ENCODE measurements at regions not wholly inside any gene's neighbourhood (a gene's known extent, or its start where the extent isn't known, plus 50 kb on each side); places are given as distances from the start of the nearest gene placed in this dataset.
A peak's percentile ranks its signal among the peaks of the same experiment; 100 is the strongest.

DNA sequence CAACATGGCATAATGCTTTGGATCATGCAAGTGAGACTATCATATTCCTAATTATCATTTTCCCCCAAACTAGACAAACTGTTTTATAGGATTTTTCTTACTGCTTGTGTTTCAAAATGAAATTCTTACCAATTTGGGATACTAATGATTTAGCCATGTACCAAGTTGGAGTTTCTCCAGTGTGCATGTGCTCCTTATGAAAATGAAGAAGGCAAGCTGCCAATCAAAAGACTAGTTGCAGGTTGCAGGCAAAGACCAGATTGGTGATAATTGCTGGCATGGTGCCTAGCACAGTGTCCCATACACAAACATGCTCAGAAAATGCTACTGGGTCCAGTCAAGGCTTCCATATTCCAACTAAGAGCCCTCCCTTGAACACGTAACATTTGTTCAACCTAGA, 771.8 kb upstream of the FANCL start:
- no peak for DNase-seq (ENCODE audit: low spot score)

- DNase-seq (ENCODE audit: low spot score): no peak
These were observed 771.1 kb upstream of the FANCL start for GRCh38 chr2:59012234-59012633.

GRCh38 chr2:59008950-59009349, 767.8 kb upstream of the FANCL start:
- no peak for DNase-seq (ENCODE audit: low spot score)

DNA sequence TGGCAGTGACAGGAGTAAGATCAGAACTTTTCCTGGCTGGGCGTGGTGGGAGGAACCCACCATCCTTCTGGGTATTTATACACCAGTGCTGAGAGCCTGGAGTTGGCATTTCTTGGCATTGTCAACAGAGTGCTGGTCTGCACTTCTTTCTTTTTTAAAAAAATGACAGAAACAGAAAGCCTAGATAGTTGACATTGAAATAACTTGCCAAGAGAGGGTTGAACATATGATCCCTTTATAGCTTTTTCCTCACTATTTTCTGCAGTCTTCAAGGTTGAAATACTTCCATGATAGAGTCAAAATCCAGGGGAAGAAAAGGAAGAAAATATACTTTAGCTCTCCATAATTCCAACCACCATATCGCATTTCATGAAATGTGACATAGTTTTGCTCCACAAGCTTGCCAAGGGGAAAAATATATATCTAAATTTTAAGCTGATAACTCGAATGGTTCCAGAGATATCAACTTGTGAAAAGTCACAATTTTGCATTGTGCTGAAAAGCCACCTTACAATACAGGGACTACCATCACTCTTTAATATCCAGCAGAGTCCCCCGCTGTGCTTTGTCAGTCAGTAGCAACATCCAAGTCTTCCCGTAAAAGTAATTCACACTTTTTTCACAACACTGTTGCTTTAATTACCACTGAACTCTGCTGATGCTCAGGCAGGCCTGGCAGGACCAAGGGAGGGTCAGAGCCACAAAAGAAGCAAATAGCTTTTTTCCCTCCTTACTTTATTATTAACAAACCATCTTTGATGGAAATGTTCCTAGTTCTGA, 764.9 kb upstream of the FANCL start:
- no peak for DNase-seq (ENCODE audit: low spot score)

DNA sequence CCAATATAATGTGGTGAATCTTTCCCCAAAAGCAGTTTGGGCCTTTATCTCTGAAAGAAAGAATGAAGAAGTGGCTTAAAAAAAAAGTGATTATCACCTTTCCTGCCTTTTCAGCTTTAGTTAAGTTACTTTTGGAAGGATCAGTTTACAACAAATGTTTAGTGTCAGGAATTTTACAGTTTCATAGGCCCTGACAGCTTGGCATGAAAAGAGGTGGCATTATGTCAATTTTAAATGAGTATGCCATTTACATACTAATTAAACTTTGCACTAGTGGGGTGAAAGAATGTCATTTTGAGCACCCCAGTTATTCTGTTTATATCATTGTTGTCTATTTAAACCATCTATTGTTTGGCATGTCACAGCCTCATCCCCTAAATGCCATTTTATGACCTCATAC, 763.5 kb upstream of the FANCL start:
- no peak for DNase-seq (ENCODE audit: low spot score)

GRCh38 chr2:59000796-59001195, 759.7 kb upstream of the FANCL start:
- no peak for DNase-seq (ENCODE audit: low spot score)

- no peak for DNase-seq (ENCODE audit: low spot score)
These were observed 751.1 kb upstream of the FANCL start for GRCh38 chr2:58992062-58992706.

- no peak for DNase-seq (ENCODE audit: low spot score)
These were observed 750.2 kb upstream of the FANCL start for GRCh38 chr2:58991357-58991756.

DNA sequence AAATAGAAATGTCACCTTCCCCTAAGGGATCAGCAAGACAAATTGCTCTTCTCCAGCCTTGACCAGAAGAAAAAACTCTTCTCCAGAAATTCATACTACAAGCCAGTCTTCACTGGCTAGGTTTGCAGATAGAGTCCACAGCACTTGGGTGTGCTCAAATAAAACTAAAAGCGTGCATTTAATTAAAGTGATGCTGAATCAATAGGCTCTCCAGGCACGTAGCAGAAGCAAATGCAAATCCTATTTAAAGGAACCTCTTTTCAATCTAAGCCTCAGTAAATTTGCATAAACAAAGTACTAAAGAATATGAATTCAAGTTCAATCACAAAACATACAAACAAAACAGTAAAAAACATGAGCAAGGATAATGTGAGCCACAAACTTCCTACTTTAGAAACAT, 744.4 kb upstream of the FANCL start:
- DNase-seq (ENCODE audit: low spot score): no peak

GRCh38 chr2:58984731-58985130, 743.6 kb upstream of the FANCL start:
- DNase-seq (ENCODE audit: low spot score): no peak

GRCh38 chr2:58983111-58983510, 742.0 kb upstream of the FANCL start:
- DNase-seq (ENCODE audit: low spot score): no peak

- no peak for DNase-seq (ENCODE audit: low spot score)
These were observed 740.1 kb upstream of the FANCL start for GRCh38 chr2:58981237-58981636.

DNA sequence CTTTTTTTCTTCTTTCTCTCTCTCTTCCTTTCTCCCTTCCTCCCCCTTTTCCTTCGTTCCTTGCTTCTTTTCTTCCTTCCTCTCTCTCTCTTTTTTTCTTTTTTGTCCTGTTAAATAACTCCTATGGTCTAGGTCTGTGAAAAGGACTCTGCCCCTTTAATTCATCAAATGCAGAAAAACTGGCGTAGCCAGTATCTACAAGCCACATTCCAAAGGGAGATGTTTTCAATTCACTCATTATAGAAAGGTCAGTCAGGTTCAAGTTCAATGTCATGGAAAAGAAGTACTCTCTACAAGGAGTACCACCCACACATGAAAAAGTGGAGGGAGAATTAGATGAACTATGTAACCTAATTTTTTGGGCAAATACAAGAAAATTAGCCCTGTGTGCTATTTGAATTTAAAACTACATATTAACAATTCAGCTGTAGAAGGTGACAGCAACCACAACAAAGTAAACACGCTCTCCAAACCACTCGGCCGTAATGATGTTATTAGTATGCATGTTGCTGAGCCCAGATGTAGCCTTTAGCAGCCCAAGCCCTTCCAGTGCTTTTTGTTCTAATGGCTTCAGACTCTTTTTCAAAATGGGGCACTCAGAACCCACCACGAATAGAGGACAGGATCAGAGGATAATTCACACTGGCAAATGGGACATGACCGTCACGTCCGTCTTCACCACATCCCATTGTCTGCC, 735.4 kb upstream of the FANCL start:
- DNase-seq (ENCODE audit: low spot score): no peak

GRCh38 chr2:58974881-58975280, 733.8 kb upstream of the FANCL start:
- DNase-seq (ENCODE audit: low spot score): no peak

DNA sequence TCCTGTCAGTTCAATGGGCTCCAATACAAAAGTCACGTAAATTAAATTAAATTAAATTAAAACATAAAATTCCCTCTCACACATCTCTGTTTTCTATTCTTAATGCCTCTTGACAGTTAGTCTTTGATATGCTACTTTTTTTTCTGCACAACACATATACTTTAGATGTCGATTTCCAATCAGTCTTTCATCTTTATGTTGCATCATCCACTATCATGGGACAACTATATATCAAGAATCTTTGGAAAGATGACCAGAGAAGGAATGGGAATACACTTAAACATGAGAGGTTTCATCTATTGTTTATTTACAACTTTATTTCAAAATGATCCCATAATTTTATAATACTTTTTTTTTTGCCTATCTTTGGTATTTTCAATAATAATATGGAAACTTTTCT, 733.3 kb upstream of the FANCL start:
- DNase-seq (ENCODE audit: low spot score): no peak

- DNase-seq (ENCODE audit: low spot score): peak; percentile 49
These were observed 732.7 kb upstream of the FANCL start for GRCh38 chr2:58973811-58974281.

DNA sequence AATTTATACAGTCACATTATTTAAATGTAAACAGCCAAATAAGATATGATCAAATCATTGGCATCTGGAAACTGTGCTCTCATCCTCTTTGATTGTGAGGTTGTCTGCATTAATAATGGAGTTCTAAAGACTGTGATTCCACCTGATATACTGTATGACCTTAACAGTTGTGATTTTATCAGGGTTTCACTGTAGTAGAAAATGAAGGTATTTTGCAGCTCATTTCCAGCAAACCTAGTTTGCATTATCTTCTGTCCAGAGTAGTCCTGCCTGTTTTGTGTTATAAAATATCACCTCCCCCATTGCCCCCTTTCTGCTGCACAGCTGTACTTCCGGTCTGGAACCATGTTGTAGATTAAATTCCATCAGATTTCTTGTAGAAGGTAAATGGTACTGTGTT, 731.6 kb upstream of the FANCL start:
- no peak for DNase-seq (ENCODE audit: low spot score)

GRCh38 chr2:58971511-58972360, 730.6 kb upstream of the FANCL start:
- no peak for DNase-seq (ENCODE audit: low spot score)

DNA sequence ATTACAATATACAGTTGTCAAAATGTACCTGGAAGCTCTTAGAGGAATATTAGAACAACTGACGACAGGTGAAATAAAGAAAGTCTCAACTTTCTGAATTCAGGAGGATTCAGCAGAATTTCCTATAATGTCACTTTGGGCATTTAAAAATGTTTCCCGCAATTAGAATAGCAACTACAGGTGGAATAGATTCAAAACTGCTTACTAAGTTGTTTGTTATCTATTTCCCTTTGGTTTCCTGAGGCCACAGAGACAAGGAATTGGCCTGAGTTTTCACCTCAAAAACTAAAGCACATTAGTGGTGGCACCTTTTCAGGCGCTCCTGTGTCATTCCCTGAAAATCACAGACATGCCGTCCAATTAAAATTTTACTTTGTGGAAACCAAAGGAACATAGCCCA, 729.2 kb upstream of the FANCL start:
- no peak for DNase-seq (ENCODE audit: low spot score)

- DNase-seq (ENCODE audit: low spot score): no peak
These were observed 727.8 kb upstream of the FANCL start for GRCh38 chr2:58968885-58969284.

DNA sequence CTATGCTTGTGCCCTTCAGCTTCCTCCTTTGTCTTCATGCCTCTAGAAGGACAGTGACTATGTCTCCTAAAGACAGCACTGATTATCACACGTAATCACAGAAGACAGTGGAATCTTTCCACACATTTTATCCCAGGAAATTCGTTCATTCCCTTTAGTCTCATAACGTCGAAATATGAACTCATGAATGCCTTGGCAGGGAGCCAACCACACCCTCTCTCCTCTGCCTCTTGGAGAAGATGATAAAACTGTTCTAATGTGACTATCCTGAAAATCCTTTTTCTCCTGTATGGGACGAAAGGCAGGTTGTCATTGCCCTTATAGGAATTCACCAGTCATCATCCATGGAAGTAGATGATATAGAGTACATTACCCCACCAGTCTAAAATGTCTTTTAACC, 726.6 kb upstream of the FANCL start:
- no peak for DNase-seq (ENCODE audit: low spot score)

- no peak for DNase-seq (ENCODE audit: low spot score)
These were observed 724.5 kb upstream of the FANCL start for GRCh38 chr2:58965602-58966001.

Data from ecto neural progenitor cell (in vitro differentiated cells).